H1 (cell line): ENCODE measurements at regions not wholly inside any gene's neighbourhood (a gene's known extent, or its start where the extent isn't known, plus 50 kb on each side); places are given as distances from the start of the nearest gene placed in this dataset.

ENCODE experiments used
- SIRT6 ChIP-seq: IDR thresholded peaks from one replicate; pipeline ENCODE4 v1.7.1; 2012; ENCODE audit warnings: low read length, inconsistent platforms
- SUZ12 ChIP-seq: fragments of 200-600 bp; sonication (generic); IDR thresholded peaks from 2 replicates; pipeline ENCODE4 v1.6.1; 2012; ENCODE audit warnings: mild to moderate bottlenecking, inconsistent platforms, low read length, moderate library complexity, mixed read lengths
- TAF1 ChIP-seq: IDR thresholded peaks from 2 replicates; pipeline ENCODE4 v1.6.1; 2011; ENCODE audit warnings: mild to moderate bottlenecking, low read depth, low read length

GRCh38 chr20:62562831-62563230, 79.5 kb upstream of the SLCO4A1 start (continued):
- TF ChIP-seq TAF1 (no peak), SIRT6 (no peak), SUZ12 (no peak)
